ENCODE measurements at regions not wholly inside any gene's neighbourhood (a gene's known extent, or its start where the extent isn't known, plus 50 kb on each side); places are given as distances from the start of the nearest gene placed in this dataset.

GRCh38 chr1:37097731-37098130, 63.4 kb upstream of the GRIK3 start:
- TF ChIP-seq CTCF (IDR thresholded peaks at IDR 0.05) (no peak), POLR2A (IDR thresholded peaks at IDR 0.05) (no peak)
